GM12891 (cell line): ENCODE measurements at regions not wholly inside any gene's neighbourhood (a gene's known extent, or its start where the extent isn't known, plus 50 kb on each side); places are given as distances from the start of the nearest gene placed in this dataset.

Source experiments
- PAX5 ChIP-seq: IDR thresholded peaks from 2 replicates; pipeline ENCODE4 v1.6.1; 2011; ENCODE audit warnings: low read length, moderate library complexity, mild to moderate bottlenecking; ENCODE audit not compliant: insufficient read depth, severe bottlenecking
- POLR2A ChIP-seq: IDR thresholded peaks from 2 replicates; pipeline ENCODE4 v1.6.1; 2011; ENCODE audit warnings: low read depth, low read length, control low read depth
- POLR2AphosphoS5 ChIP-seq: IDR thresholded peaks from 2 replicates; pipeline ENCODE4 v1.6.1; 2011; ENCODE audit warnings: low read depth, low read length, control low read depth
- POU2F2 ChIP-seq: IDR thresholded peaks from 2 replicates; pipeline ENCODE4 v1.6.1; 2011; ENCODE audit warnings: low read depth, mild to moderate bottlenecking, control low read depth, low read length, moderate library complexity
- SPI1 ChIP-seq: IDR thresholded peaks from 2 replicates; pipeline ENCODE4 v1.6.1; 2011; ENCODE audit warnings: low read depth, low read length, control low read depth
- TAF1 ChIP-seq: IDR thresholded peaks from 2 replicates; pipeline ENCODE4 v1.6.1; 2011; ENCODE audit warnings: low read depth, low read length, control low read depth

DNA sequence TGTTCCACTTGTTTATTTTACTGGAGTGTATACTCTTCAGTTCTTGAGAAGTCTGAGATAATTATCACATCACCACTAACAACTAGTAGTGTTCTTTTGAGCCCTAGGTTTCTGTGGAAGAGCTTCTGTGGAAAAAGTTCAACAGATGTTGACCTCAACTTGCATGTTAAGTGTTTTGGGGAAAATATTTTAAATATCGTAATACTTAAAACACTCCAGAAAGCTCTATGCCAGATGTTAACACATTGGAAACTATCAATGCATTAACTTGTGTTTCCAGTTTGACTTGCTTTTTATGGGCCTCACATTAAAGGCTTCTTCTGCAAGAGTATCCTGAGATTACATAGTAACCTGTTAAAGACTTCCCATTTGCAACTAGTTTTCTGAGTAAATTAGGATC is 173.1 kb downstream of the DUSP6 start:
- no peak for TF ChIP-seq POLR2AphosphoS5
- no peak for TF ChIP-seq POLR2A
- TF ChIP-seq SPI1, result no peak
- no peak for TF ChIP-seq TAF1
- TF ChIP-seq POU2F2, result no peak
- no peak for TF ChIP-seq PAX5
